Endothelial cell of umbilical vein (primary cell): ENCODE measurements at regions not wholly inside any gene's neighbourhood (a gene's known extent, or its start where the extent isn't known, plus 50 kb on each side); places are given as distances from the start of the nearest gene placed in this dataset.
"Not testable (repeated sequence)": the region's sequence is repeated elsewhere in the genome, so short reads cannot be mapped to it uniquely, and the experiment has no call there.

ENCODE experiments used
- BruUV-seq: library from RNA; stranded (reverse); fragments of 400-500 nt; replicated peaks from 2 replicates; lab custom pipeline; 2021; lab: Mats Ljungman, UMichigan
- CTCF ChIA-PET: fragments of 300-600, 350-600 bp; sonication (Branson Sonifier 250); formaldehyde crosslinking; loops from one replicate; lab custom pipeline; 2021; ENCODE audit warnings: antibody characterized with exemption, inconsistent platforms; lab: Charles Lee
- POLR2A ChIA-PET: fragments of 300-600, 350-600 bp; sonication (Branson Sonifier 250); formaldehyde crosslinking; loops from one replicate; lab custom pipeline; 2021; ENCODE audit warnings: antibody characterized with exemption, inconsistent platforms; lab: Charles Lee
- DNase-seq: peaks from one replicate; pipeline ENCODE4 v3.0.0-alpha.2; 2011; ENCODE audit warnings: low read depth, low spot score
- FAIRE-seq: peaks from 2 replicates; lab custom pipeline; 2011; peaks lifted over from hg19 to GRCh38; lab: Jason Lieb, UNC
- H2AFZ ChIP-seq: 2 replicates; pipeline ENCODE4 v1.6.0; 2012; ENCODE audit warnings: low read depth, low read length, control low read depth, inconsistent platforms
- H3K27ac ChIP-seq: 2 replicates; pipeline ENCODE4 v1.5.1; 2011; ENCODE audit warnings: low read depth, mild to moderate bottlenecking, control low read depth, low read length, moderate library complexity; ENCODE audit not compliant: insufficient read depth
- H3K27me3 ChIP-seq, 2 experiments: 2 replicates each; pipeline versions ENCODE4 v1.6.0 to v1.6.1; 2011; ENCODE audit warnings: low read length in 2 of 2, mixed read lengths in 1 of 2; ENCODE audit not compliant: control insufficient read depth in 2 of 2, insufficient read depth in 2 of 2
- H3K36me3 ChIP-seq, 2 experiments: 2 replicates in 1 of 2; 3 replicates in 1 of 2; pipeline ENCODE4 v1.5.1; 2011; ENCODE audit warnings: low read length in 2 of 2, mild to moderate bottlenecking in 1 of 2, moderate library complexity in 1 of 2; ENCODE audit not compliant: control insufficient read depth in 2 of 2, insufficient read depth in 2 of 2; ENCODE audit errors: extremely low read depth in 1 of 2
- H3K4me1 ChIP-seq: 3 replicates; pipeline ENCODE4 v1.5.1; 2011; ENCODE audit warnings: mild to moderate bottlenecking, low read length; ENCODE audit not compliant: control insufficient read depth, insufficient read depth; ENCODE audit errors: extremely low read depth
- H3K4me2 ChIP-seq: 2 replicates; pipeline ENCODE4 v1.6.1; 2011; ENCODE audit warnings: low read length, control low read depth, mixed read lengths; ENCODE audit not compliant: insufficient read depth
- H3K4me3 ChIP-seq, 3 experiments: fragments of 200-600 bp in 1 of 3; sonication (generic), shearing (Covaris generic) in 1 of 3; replicated peaks in 1 of 3; 2 replicates each; pipeline ENCODE4 v1.5.1; 2011 to 2016; ENCODE audit warnings: control low read depth in 3 of 3, low read length in 3 of 3, mild to moderate bottlenecking in 2 of 3, inconsistent platforms in 1 of 3, low read depth in 1 of 3, moderate library complexity in 1 of 3; ENCODE audit not compliant: insufficient read depth in 1 of 3
- H3K79me2 ChIP-seq: 2 replicates; pipeline ENCODE4 v1.6.0; 2012; ENCODE audit warnings: low read length, inconsistent platforms; ENCODE audit not compliant: control insufficient read depth, insufficient read depth
- H3K9ac ChIP-seq: replicated peaks from 2 replicates; pipeline ENCODE3; 2011; ENCODE audit warnings: low read length, control low read depth; ENCODE audit not compliant: insufficient read depth; ENCODE audit errors: extremely low read depth
- H3K9me1 ChIP-seq: replicated peaks from 3 replicates; pipeline ENCODE4 v1.6.0; 2011; ENCODE audit warnings: mild to moderate bottlenecking, low read length; ENCODE audit not compliant: control insufficient read depth, insufficient read depth; ENCODE audit errors: extremely low read depth
- H3K9me3 ChIP-seq: replicated peaks from 2 replicates; pipeline ENCODE4 v1.5.1; 2012; ENCODE audit warnings: low read length, inconsistent platforms; ENCODE audit not compliant: control insufficient read depth, insufficient read depth
- H4K20me1 ChIP-seq: replicated peaks from 2 replicates; pipeline ENCODE3; 2011; ENCODE audit warnings: mild to moderate bottlenecking, low read length; ENCODE audit not compliant: control insufficient read depth, insufficient read depth; ENCODE audit errors: extremely low read depth
- dilution Hi-C: fragments of 300-500 bp; cut with MboI; formaldehyde crosslinking; loops from one replicate; pipeline ENCODE4 v1.15.0; 2019; ENCODE audit warnings: low sequenced_read_pairs; ENCODE audit not compliant: extremely low pct_ligation_motif_present
- intact Hi-C: fragments of 100-400 bp; cut with micrococcal nuclease; formaldehyde crosslinking; loops from one replicate; pipeline ENCODE4 v1.10.0; 2022
- TF ChIP-seq, protein P1 (sequence below), 2 donors: IDR thresholded peaks; 1 replicate in 1 of 2; 2 replicates in 1 of 2; pipeline ENCODE4 v1.5.1; 2011; ENCODE audit warnings: low read length in 2 of 2, mild to moderate bottlenecking in 2 of 2, moderate library complexity in 2 of 2, control low read depth in 1 of 2, inconsistent platforms in 1 of 2, low read depth in 1 of 2; ENCODE audit not compliant: insufficient read depth in 1 of 2; ENCODE audit errors: extremely low read depth in 1 of 2

DNA sequence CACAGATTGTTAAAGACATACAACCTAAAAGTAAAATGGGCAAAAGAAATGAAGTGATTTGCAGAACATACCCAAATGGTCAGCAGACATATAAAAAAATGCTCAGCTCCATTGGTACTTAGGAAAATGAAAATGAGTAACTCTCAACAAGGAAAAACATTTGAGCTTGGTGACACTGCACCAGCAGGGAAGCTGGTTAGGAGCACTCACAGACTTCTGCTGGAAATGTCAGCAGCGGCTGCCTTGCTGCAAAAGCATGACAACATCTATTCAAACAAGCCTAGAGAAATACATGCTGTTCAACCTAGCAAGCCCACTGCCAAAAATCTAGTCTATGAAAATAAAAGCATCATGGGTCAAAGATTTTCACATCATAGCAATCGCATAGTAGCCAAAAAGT, 99.0 kb upstream of the FOXQ1 start:
- TF ChIP-seq, protein P1, sequence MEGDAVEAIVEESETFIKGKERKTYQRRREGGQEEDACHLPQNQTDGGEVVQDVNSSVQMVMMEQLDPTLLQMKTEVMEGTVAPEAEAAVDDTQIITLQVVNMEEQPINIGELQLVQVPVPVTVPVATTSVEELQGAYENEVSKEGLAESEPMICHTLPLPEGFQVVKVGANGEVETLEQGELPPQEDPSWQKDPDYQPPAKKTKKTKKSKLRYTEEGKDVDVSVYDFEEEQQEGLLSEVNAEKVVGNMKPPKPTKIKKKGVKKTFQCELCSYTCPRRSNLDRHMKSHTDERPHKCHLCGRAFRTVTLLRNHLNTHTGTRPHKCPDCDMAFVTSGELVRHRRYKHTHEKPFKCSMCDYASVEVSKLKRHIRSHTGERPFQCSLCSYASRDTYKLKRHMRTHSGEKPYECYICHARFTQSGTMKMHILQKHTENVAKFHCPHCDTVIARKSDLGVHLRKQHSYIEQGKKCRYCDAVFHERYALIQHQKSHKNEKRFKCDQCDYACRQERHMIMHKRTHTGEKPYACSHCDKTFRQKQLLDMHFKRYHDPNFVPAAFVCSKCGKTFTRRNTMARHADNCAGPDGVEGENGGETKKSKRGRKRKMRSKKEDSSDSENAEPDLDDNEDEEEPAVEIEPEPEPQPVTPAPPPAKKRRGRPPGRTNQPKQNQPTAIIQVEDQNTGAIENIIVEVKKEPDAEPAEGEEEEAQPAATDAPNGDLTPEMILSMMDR (IDR thresholded peaks at IDR 0.05; ENCODE audit: extremely low read depth in 1 of 2, insufficient read depth in 1 of 2, low read depth in 1 of 2, low read length in 2 of 2), result no peak
- no peak for FAIRE-seq
- Histone ChIP-seq H3K9me1 (no peaks in the 10 kb centered on the region), H3K27me3 (no peaks in the 10 kb centered on the region), H3K79me2 (no peaks in the 10 kb centered on the region), H3K9me3 (no peaks in the 10 kb centered on the region), H3K4me3 (no peak overlapping the region), H3K36me3 (no peaks in the 10 kb centered on the region), H3K27ac (no peak overlapping the region), H4K20me1 (no peaks in the 10 kb centered on the region), H3K4me2 (no peak overlapping the region), H2AFZ (no peak overlapping the region), H3K9ac (no peak overlapping the region), H3K4me1 (no peaks in the 10 kb centered on the region)
- BruUV-seq, result no TSS peak
- intact Hi-C loops (no loop called here), dilution Hi-C loops (no loop called here)
- ChIA-PET POLR2A (no interaction called here), CTCF (no interaction called here)
- no peak for DNase-seq

DNA sequence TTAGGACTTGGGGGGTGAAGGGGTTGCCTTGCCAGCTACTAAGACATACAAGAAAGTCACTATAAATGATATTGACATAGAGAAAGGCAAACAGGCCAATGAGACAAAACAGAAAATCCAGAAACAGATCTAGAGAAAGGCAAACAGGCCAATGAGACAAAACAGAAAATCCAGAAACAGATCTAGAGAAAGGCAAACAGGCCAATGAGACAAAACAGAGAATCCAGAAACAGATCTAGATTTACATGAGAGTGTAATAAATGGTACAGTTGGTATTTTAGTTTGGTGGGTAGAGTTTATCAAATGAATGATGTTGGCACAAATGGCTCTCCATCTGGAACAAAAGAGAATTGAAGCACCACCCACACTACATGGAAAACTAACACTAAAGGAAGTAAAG, 99.8 kb upstream of the FOXQ1 start:
- H3K79me2 ChIP-seq, FAIRE-seq, H3K27me3 ChIP-seq, POLR2A ChIA-PET, dilution Hi-C loops, H3K27ac ChIP-seq, DNase-seq, H3K9me1 ChIP-seq, BruUV-seq, H3K4me3 ChIP-seq, H3K4me1 ChIP-seq, H4K20me1 ChIP-seq, H3K9me3 ChIP-seq, H3K4me2 ChIP-seq, H3K36me3 ChIP-seq, H2AFZ ChIP-seq, CTCF ChIA-PET, H3K9ac ChIP-seq, intact Hi-C loops: not testable (repeated sequence)

DNA sequence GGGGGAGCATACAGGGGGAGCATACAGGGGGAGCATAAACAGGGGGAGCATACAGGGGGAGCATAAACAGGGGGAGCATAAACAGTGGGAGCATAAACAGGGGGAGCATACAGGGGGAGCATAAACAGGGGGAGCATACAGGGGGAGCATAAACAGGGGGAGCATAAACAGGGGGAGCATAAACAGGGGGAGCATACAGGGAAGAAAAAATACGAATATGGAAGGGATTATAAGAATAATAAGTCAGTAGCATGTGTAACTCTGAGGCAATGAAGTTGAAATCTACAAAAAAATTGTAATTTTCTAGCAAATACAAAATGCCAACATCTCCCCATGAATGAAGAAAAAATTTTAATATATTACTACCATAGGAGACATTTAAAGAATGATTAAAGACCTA, 101.3 kb upstream of the FOXQ1 start:
- H3K27me3 ChIP-seq, CTCF ChIA-PET, H3K9me1 ChIP-seq, dilution Hi-C loops, intact Hi-C loops, H3K4me1 ChIP-seq, FAIRE-seq, H4K20me1 ChIP-seq, BruUV-seq, DNase-seq, H3K4me3 ChIP-seq, POLR2A ChIA-PET, H3K9ac ChIP-seq, H3K9me3 ChIP-seq, H3K4me2 ChIP-seq, H3K79me2 ChIP-seq, H3K36me3 ChIP-seq, H2AFZ ChIP-seq, H3K27ac ChIP-seq: not testable (repeated sequence)
